ENCODE measurements at regions not wholly inside any gene's neighbourhood (a gene's known extent, or its start where the extent isn't known, plus 50 kb on each side); places are given as distances from the start of the nearest gene placed in this dataset.
A peak's percentile ranks its signal among the peaks of the same experiment; 100 is the strongest.

DNA sequence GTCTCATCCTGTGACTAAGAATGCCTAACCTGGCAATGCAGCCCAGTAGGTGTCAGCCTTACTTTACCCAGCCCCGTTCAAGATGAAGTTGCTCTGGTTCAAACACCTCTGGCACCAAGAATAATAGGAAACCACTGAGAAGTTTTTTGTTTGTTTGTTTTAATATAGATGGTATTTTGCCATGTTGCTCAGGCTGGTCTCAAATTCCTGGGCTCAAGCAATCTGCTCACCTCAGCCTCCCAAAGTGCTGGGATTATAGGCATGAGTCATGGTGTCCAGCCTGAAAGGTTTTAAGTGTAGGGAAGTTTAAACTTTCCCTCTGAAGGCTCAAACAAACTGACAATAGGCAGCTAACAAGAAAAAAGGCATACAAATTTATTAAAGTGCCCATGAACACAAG lies 51.2 kb upstream of the ABCC4 start:
- DNase-seq (ENCODE audit: low read depth in 2 of 2): no peak

DNA sequence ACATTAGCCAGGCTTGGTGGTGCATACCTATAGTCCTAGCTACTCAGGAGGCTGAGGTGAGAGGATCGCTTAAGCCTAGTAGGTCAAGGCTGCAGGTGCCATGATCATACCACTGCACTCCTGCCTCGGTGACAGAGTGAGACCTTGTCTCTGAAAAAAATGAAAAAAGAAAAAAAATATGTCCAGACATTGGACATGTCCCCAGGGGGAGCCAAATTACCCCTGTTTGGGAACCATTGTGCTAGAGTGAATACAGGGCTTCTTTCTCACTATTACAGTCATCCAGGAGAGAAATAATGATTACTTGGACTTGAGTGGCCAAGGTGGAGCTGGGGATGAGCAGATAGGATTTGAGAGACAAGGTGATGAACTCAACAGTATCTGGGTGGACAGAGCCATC lies 52.9 kb upstream of the ABCC4 start:
- DNase-seq (ENCODE audit: low read depth in 2 of 2): no peak

DNA sequence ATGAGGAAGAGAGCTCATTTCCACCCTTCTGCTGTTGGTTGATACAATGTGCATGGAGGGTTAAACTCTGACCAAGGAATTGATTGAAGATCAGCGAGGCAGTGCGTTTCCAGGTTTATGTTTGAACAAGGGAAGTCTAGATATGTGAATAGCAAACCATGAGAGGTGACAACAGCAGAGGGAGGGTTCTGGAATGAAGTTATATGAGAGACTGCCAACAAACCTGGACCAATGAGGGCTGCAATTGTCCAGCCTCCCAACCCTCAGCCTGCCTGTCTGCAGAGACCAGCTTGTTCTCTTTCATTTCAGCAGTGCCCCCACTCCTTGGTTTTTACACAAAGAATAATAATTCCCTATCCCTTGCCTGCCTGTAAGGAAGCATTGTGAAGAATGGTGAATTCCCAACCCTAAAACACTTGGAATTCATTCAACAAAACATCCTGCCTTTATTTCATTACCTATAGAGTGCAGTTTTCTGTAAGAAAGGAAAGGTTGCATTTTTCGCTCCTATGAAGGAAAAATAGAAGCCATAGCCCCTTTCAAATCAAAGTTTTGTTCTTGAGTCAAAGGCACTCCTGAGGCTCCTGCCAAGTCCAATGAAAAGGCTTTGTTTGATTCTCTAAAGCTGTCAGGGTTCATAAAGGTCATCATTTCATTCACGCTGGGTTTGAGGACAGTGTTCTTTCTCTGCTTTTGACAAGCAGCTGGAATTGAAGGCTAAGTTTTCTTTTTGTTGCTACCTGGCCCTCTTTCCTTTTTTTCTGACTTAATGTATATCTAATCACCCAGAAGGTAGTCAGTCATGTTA lies 53.6 kb upstream of the ABCC4 start:
- no peak for DNase-seq (ENCODE audit: low read depth in 2 of 2)

DNA sequence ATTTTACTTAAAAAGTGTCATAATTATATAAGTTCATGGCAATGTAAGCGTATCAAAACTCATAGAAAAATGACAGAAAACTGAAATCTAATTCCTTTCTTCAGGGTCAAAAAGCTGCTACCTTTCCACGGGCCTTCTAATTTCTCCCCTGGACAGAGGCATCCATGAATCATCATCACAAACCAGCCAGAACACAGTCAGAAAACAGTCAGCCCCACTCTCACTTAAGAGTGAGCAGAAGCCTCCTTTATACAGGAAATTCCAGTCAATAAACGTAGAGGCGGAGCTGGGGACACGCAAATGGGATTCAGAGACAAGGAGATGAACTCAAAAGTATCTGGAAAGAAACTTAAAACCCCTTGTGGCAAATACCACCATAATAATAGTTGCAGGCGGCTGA lies 54.2 kb upstream of the ABCC4 start:
- no peak for DNase-seq (ENCODE audit: low read depth in 2 of 2)

GRCh38 chr13:95356916-95357315 lies 55.7 kb upstream of the ABCC4 start:
- no peak for DNase-seq (ENCODE audit: low read depth in 2 of 2)

- no peak for DNase-seq (ENCODE audit: low read depth in 2 of 2)
These were observed 56.6 kb upstream of the ABCC4 start for GRCh38 chr13:95357875-95358274.

GRCh38 chr13:95360052-95360451 lies 58.8 kb upstream of the ABCC4 start:
- DNase-seq (ENCODE audit: low read depth in 2 of 2): no peak

DNA sequence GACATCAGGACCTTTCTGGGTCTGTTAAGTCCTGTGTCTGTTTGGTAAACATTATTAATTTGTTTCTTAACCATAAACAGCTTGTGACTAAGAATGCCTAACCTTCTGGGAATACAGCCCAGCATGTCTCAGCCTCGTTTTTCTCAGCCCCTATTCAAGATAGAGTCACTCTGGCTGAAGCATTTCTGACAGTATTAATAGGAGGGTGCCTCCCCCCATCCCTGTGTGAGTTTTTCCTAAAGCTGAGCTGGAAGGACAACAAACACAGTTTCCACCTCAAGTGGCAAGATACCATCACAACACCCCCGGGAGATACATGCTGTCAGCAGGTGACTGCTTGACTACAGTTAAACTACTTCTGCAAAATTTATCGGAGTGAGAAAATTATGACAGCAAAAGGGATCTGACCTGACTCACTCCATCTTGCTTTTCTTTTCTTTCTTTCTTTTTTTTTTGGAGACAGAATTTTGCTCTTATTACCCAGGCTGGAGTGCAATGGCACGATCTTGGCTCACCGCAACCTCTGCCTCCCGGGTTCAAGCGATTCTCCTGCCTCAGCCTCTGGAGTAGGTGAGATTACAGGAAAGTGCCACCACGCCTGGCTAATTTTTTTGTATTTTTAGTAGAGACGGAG lies 59.3 kb upstream of the ABCC4 start:
- no peak for DNase-seq (ENCODE audit: low read depth in 2 of 2)

DNA sequence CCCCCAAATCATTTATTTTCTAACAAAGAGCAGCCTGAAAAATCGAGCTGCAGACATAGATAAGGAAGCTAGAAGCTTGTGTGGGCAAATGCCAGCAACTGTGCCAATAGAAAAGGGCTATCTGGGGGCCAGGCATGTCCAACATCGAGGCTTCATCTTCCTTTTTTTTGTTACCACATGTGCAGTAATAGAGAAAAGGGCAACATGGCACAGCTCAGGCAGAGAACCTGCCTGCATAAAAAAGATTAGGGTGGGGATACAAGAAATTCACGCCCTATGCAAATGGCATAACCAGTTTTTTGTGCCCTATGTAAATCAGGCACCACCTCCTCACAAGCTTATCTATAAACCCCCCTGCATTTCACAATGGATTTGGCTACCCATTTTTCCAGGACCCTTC lies 60.4 kb upstream of the ABCC4 start:
- DNase-seq (ENCODE audit: low read depth in 2 of 2): no peak

DNA sequence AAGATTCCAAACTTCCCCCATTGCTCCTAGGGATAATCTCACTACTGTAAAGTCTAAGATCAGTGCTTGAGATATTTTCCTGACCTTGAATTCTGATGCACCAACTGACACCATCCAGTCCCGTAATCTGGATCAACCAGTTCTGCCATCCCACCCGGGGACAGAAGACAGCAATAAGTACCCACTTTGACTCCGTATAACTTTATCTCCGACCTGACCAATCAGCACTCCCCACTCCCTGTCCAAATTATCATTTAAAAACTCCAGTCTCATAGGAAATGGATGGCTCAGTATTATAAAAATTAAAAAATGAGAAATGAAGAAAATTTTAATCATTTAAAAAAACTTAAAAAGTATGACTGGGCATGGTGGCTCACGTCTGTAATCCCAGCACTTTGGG lies 61.4 kb upstream of the ABCC4 start:
- DNase-seq (ENCODE audit: low read depth in 2 of 2): no peak

- no peak for DNase-seq (ENCODE audit: low read depth in 2 of 2)
These were observed 66.1 kb upstream of the ABCC4 start for GRCh38 chr13:95367309-95367843.

- DNase-seq (ENCODE audit: low read depth in 2 of 2): no peak
These were observed 67.7 kb upstream of the ABCC4 start for GRCh38 chr13:95368998-95369397.

GRCh38 chr13:95375706-95376105 lies 74.5 kb upstream of the ABCC4 start:
- no peak for DNase-seq (ENCODE audit: low read depth in 2 of 2)

- DNase-seq (ENCODE audit: low read depth in 2 of 2): no peak
These were observed 77.4 kb upstream of the ABCC4 start for GRCh38 chr13:95378603-95379002.

GRCh38 chr13:95380468-95381211 lies 79.4 kb upstream of the ABCC4 start:
- peak; percentile 7 to 31 for DNase-seq (ENCODE audit: low read depth in 2 of 2)

GRCh38 chr13:95381212-95381527 lies 79.9 kb upstream of the ABCC4 start:
- no peak for DNase-seq (ENCODE audit: low read depth in 2 of 2)

GRCh38 chr13:95382411-95382810 lies 81.2 kb upstream of the ABCC4 start:
- DNase-seq (ENCODE audit: low read depth in 2 of 2): no peak

- no peak for DNase-seq (ENCODE audit: low read depth in 2 of 2)
These were observed 81.7 kb upstream of the ABCC4 start for GRCh38 chr13:95382916-95383315.

GRCh38 chr13:95385373-95385772 lies 84.1 kb upstream of the ABCC4 start:
- DNase-seq (ENCODE audit: low read depth in 2 of 2): no peak

- DNase-seq (ENCODE audit: low read depth in 2 of 2): no peak
These were observed 84.5 kb upstream of the ABCC4 start for GRCh38 chr13:95385798-95386197.

DNA sequence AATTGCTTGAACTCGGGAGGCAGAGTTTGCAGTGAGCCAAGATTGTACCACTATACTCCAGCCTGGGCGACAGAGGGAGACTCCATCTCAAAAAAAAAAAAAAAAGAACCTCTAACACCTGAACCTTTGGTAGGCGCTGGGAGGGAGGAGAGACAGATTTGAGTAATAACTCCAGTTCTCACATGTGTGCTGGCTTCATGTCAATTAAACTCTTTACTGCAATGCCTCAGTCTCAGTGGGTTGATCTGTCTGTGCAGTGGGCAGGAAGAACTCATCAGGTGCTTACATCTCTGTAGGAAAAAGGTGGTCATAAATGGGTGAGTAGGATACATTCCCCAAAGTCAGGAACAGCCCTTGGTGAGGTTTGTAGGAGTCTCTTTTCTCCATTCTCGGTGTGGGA lies 85.1 kb upstream of the ABCC4 start:
- DNase-seq (ENCODE audit: low read depth in 2 of 2): no peak

DNA sequence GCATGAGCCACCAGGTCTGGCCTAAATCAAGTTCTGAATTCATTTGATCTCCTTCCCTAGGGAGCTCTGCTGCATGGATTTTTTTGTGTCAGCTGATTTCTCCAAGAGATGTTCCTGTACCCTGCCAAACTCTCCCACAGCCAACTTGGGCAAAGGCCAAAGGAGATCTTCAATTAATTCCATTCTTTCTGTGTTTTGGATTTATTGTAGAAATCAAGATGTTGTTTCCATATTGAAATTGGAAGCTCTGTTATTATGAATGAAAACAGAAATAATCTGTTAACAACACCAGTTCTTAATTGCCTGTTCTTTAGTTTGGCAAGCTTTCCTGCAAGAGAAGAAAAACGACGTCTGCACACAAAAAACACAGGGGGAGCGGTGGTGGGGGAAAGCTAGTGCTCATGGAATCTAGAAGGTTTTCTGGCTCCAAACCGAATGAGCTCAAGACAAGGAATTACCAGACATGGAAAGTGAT lies 86.5 kb upstream of the ABCC4 start:
- DNase-seq (ENCODE audit: low read depth in 2 of 2): no peak

All from stimulated activated CD8-positive, alpha-beta memory T cell treated with anti-CD3 and anti-CD28 coated beads, Interleukin-2, amount 100 ng/mL, for 1 hour (primary cell).